Lower lobe of right lung (tissue), 2 donors: ENCODE measurements at regions not wholly inside any gene's neighbourhood (a gene's known extent, or its start where the extent isn't known, plus 50 kb on each side); places are given as distances from the start of the nearest gene placed in this dataset.

Source experiments
- ATAC-seq, 2 donors: fragments of 200-7000 bp; cut with Tn5 transposase; one replicate each; pipeline ENCODE4 v1.9.1; 2020 to 2022; ENCODE audit warnings: mild to moderate bottlenecking in 2 of 2, moderate library complexity in 2 of 2
- DNase-seq: peaks from one replicate; pipeline ENCODE4 v3.0.0-alpha.2; 2020
- H3K27ac ChIP-seq: fragments of 200-600 bp; one replicate; pipeline ENCODE4 v1.8.0; 2022
- H3K27me3 ChIP-seq: fragments of 200-600 bp; one replicate; pipeline ENCODE4 v1.8.0; 2022; ENCODE audit warnings: low read depth
- H3K36me3 ChIP-seq: fragments of 200-600 bp; one replicate; pipeline ENCODE4 v1.8.0; 2022; ENCODE audit warnings: mild to moderate bottlenecking
- H3K4me1 ChIP-seq: fragments of 200-600 bp; one replicate; pipeline ENCODE4 v1.8.0; 2022
- H3K4me3 ChIP-seq: fragments of 200-600 bp; one replicate; pipeline ENCODE4 v1.8.0; 2022; ENCODE audit warnings: mild to moderate bottlenecking
- H3K9me3 ChIP-seq: fragments of 200-600 bp; one replicate; pipeline ENCODE4 v1.8.0; 2022
- CTCF ChIP-seq: fragments of 200-600 bp; IDR thresholded peaks from one replicate; pipeline ENCODE4 v1.8.0; 2022; ENCODE audit warnings: antibody characterized with exemption, mild to moderate bottlenecking
- intact Hi-C: fragments of 100-400 bp; cut with DNase I; formaldehyde crosslinking; loops from one replicate; pipeline ENCODE4 v1.11.0; 2022
- donor health status: DM: no; HTN: yes; CAD: no; lungs with severe emphysema.

DNA sequence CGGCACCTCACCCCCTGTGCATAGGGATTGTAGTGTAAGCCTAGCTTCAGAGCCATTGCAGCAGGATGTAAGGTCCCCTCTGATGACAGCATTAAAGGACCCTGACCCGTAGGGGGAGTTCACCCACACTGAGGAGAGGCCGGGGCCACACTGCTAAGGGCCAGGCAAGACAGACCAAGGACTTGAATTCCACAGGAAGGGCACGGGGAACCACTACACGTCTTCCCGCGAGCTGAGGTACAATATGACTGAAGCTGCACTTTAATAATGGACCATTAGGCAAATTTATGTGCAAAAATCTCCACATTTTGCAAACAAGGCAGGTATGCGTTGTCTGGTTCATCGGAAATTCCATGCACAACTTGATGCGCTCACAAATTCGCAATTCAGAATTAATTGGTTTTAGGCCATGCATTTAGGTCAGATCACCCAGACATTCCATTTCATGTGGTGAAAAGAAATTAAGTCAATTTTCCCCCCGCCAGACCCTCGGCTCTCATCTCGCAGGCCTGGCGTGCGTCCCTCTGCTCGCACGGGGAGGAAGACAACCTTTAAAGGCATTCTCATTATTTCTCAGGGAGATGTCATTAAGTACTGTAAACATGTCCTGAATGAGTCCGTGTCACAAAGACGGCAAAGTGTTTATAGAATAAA, 111.8 kb downstream of the FOXA2 start:
- ATAC-seq (no peak), DNase-seq (no peak)
- Histone ChIP-seq H3K4me1 (no peaks in the 10 kb centered on the region), H3K4me3 (no peak overlapping the region), H3K27me3 (no peaks in the 10 kb centered on the region), H3K9me3 (no peaks in the 10 kb centered on the region), H3K27ac (no peak overlapping the region), H3K36me3 (no peaks in the 10 kb centered on the region)
- intact Hi-C loops = no loop called here
- no peak for TF ChIP-seq CTCF

DNA sequence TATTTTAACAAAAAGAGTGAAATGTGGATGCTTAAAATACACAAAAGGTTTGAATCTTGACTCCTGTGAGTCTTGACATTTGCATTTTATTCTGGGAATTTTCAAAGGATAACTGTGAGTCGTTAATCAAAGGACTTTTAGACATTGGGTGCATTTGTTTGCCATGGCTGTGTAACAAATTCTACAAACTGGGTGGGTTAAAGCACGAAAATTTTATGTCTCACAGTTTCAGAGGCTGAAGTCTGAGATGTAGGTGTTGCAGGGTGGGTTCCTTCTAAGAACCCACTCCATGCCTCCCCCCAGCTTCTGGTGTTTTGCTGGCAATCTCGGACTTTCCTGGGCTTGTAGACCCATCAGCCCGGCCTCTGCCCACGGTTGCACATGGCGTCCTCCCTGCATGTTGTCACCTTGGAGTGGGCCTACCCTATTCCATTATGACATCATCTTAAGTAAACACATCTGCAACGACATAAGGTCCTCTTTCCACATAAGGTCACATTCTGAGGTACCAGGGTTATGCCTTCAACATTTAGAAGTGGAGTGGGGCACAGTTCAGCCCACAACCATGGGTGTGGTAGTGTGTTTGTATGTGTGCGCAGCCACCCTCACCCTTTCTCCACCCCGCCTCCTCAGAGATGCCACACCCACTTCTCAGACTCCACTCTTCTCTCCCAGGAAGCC, 113.1 kb downstream of the FOXA2 start:
- DNase-seq = no peak
- Histone ChIP-seq H3K4me3 (no peak overlapping the region), H3K27ac (no peak overlapping the region), H3K9me3 (no peaks in the 10 kb centered on the region), H3K36me3 (no peaks in the 10 kb centered on the region), H3K4me1 (no peaks in the 10 kb centered on the region), H3K27me3 (no peaks in the 10 kb centered on the region)
- ATAC-seq = peak; percentile 45 to 63
- intact Hi-C loops = no loop called here
- no peak for TF ChIP-seq CTCF

DNA sequence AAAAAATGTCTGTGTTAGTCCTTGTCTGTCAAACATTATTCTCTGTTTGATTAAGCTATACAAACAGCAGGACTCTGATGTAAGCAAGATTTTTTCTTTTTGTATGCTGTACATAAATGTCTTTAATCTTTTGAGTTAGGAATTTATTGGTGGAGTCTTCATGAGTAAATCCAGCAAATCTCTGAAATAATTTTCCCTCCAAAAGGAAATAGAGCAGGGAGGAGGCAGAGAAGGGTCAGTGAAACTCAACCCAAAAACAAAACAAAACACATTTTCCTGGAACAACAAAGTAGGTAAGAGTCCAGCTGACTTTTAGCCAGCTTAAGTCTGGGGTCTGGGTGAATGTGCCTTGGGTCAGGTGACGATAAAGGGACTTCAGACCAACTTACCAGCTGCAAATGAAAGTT, 113.7 kb downstream of the FOXA2 start:
- H3K4me3 ChIP-seq = no peak overlapping the region

GRCh38 chr20:22466447-22467171, 117.8 kb downstream of the FOXA2 start:
- H3K4me3 ChIP-seq = no peak overlapping the region
- H3K36me3 ChIP-seq = no peaks in the 10 kb centered on the region
- H3K4me1 ChIP-seq = no peaks in the 10 kb centered on the region
- no peaks in the 10 kb centered on the region for H3K9me3 ChIP-seq
- no peak overlapping the region for H3K27ac ChIP-seq
- intact Hi-C loops = no loop called here
- ATAC-seq (no peak), DNase-seq (no peak)
- no peaks in the 10 kb centered on the region for H3K27me3 ChIP-seq
- TF ChIP-seq CTCF = no peak

More for the DNA sequence above, 113.7 kb downstream of the FOXA2 start:
- no peaks in the 10 kb centered on the region for H3K9me3 ChIP-seq
- TF ChIP-seq CTCF = no peak
- intact Hi-C loops = no loop called here
- no peak overlapping the region for H3K27ac ChIP-seq
- DNase-seq = no peak
- no peak for ATAC-seq
- H3K4me1 ChIP-seq = no peaks in the 10 kb centered on the region
- no peaks in the 10 kb centered on the region for H3K27me3 ChIP-seq
- H3K36me3 ChIP-seq = no peaks in the 10 kb centered on the region

DNA sequence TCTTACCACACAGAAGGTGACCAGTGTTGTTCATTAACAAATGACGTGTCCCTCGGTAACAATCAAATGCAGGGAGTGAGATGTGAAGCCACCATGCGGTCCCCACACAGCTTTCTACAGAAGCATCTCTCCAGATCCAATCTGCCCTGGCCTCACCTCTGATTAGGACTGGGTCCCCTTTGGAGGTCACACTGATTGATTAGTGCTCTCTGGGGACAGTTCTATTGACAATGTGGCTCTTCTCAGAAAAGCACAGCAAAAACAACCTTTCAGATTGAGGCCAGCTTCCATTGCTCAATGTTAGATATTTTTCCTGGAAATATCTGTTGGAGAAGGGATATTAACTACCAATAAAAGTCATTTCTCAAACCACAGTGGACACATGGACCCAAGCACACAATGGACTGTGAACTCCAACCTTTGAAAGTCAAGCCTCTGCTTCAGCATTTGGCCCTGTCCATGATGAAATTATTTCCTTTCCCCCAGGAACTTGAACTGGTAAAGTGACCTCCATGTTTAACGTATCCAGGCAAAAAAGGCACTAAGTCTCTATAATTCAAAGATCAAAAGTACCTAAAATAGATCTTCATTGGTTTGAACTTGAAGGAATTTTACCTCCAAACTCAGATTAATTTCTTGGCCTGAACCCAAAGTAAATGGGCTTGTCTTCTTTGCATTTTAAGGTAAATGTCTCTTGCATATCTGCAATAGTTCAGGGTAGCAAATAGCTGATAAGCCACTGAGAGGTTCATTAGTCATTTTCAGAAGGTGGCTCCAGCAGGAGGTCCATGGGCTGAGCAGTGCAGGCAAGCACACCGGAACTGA, 118.5 kb downstream of the FOXA2 start:
- Histone ChIP-seq H3K27ac (no peak overlapping the region), H3K27me3 (no peaks in the 10 kb centered on the region), H3K4me1 (no peaks in the 10 kb centered on the region), H3K9me3 (no peaks in the 10 kb centered on the region), H3K4me3 (no peak overlapping the region), H3K36me3 (no peaks in the 10 kb centered on the region)
- intact Hi-C loops = no loop called here
- ATAC-seq (no peak), DNase-seq (no peak)
- no peak for TF ChIP-seq CTCF
